ENCODE measurements at regions not wholly inside any gene's neighbourhood (a gene's known extent, or its start where the extent isn't known, plus 50 kb on each side); places are given as distances from the start of the nearest gene placed in this dataset.

- Histone ChIP-seq H3K27me3 (ENCODE audit: control insufficient read depth, extremely low read depth, insufficient read depth, low read length) (no peaks in the 10 kb centered on the region), H3K4me3 (ENCODE audit: control insufficient read depth in 2 of 3, extremely low read depth in 1 of 3, insufficient read depth in 2 of 3, low read depth in 1 of 3, low read length in 3 of 3) (no peak overlapping the region), H3K9me1 (ENCODE audit: control insufficient read depth, extremely low read depth, insufficient read depth, low read length) (no peaks in the 10 kb centered on the region), H3K4me2 (ENCODE audit: control insufficient read depth, extremely low read depth, insufficient read depth, low read depth, low read length) (no peak overlapping the region), H3K79me2 (ENCODE audit: control insufficient read depth, insufficient read depth, low read length) (no peaks in the 10 kb centered on the region), H2AFZ (ENCODE audit: control insufficient read depth, low read length) (no peak overlapping the region), H3K27ac (ENCODE audit: control insufficient read depth, insufficient read depth, low read length) (no peak overlapping the region), H3K9ac (ENCODE audit: control insufficient read depth, extremely low read depth, insufficient read depth, low read length) (no peak overlapping the region), H3K4me1 (ENCODE audit: control insufficient read depth, extremely low read depth, insufficient read depth, low read length) (no peaks in the 10 kb centered on the region), H4K20me1 (ENCODE audit: control insufficient read depth, extremely low read depth, insufficient read depth, low read length) (no peaks in the 10 kb centered on the region), H3K9me3 (ENCODE audit: control insufficient read depth, low read depth, low read length) (no peaks in the 10 kb centered on the region), H3K36me3 (ENCODE audit: control insufficient read depth in 2 of 2, extremely low read depth in 1 of 2, insufficient read depth in 2 of 2, low read length in 2 of 2) (no peaks in the 10 kb centered on the region)
- no peak for FAIRE-seq
- TF ChIP-seq CTCF (optimal IDR thresholded peaks at IDR 0.05 in 1 of 3, IDR thresholded peaks at IDR 0.05 in 1 of 3, conservative IDR thresholded peaks at IDR 0.05 in 1 of 3; ENCODE audit: extremely low read depth in 1 of 3, insufficient read depth in 2 of 3, low read length in 3 of 3) = no peak
- no peak for TF ChIP-seq EZH2 (IDR thresholded peaks at IDR 0.05; ENCODE audit: low read length)
- dilution Hi-C loops (cut with MboI; ENCODE audit: extremely low pct_ligation_motif_present, low sequenced_read_pairs) = no loop called here
- DNase-seq (ENCODE audit: low read depth, low spot score) = no peak
These were observed 170.2 kb downstream of the ARL4C start for GRCh38 chr2:234326694-234327093.

- no peak overlapping the region for H3K9ac ChIP-seq (ENCODE audit: control insufficient read depth, extremely low read depth, insufficient read depth, low read length)
- no peaks in the 10 kb centered on the region for H3K79me2 ChIP-seq (ENCODE audit: control insufficient read depth, insufficient read depth, low read length)
- H3K4me3 ChIP-seq (ENCODE audit: control insufficient read depth in 2 of 3, extremely low read depth in 1 of 3, insufficient read depth in 2 of 3, low read depth in 1 of 3, low read length in 3 of 3) = no peak overlapping the region
- DNase-seq (ENCODE audit: low read depth, low spot score) (no peak), FAIRE-seq (no peak)
- H3K9me1 ChIP-seq (ENCODE audit: control insufficient read depth, extremely low read depth, insufficient read depth, low read length) = no peaks in the 10 kb centered on the region
- no peak overlapping the region for H3K4me2 ChIP-seq (ENCODE audit: control insufficient read depth, extremely low read depth, insufficient read depth, low read depth, low read length)
- dilution Hi-C loops (cut with MboI; ENCODE audit: extremely low pct_ligation_motif_present, low sequenced_read_pairs) = no loop called here
- no peaks in the 10 kb centered on the region for H3K36me3 ChIP-seq (ENCODE audit: control insufficient read depth in 2 of 2, extremely low read depth in 1 of 2, insufficient read depth in 2 of 2, low read length in 2 of 2)
- no peak overlapping the region for H2AFZ ChIP-seq (ENCODE audit: control insufficient read depth, low read length)
- no peaks in the 10 kb centered on the region for H3K27me3 ChIP-seq (ENCODE audit: control insufficient read depth, extremely low read depth, insufficient read depth, low read length)
- no peaks in the 10 kb centered on the region for H4K20me1 ChIP-seq (ENCODE audit: control insufficient read depth, extremely low read depth, insufficient read depth, low read length)
- H3K4me1 ChIP-seq (ENCODE audit: control insufficient read depth, extremely low read depth, insufficient read depth, low read length) = no peaks in the 10 kb centered on the region
- H3K9me3 ChIP-seq (ENCODE audit: control insufficient read depth, low read depth, low read length) = no peaks in the 10 kb centered on the region
- no peak overlapping the region for H3K27ac ChIP-seq (ENCODE audit: control insufficient read depth, insufficient read depth, low read length)
- no peak for TF ChIP-seq EZH2 (IDR thresholded peaks at IDR 0.05; ENCODE audit: low read length)
- no peak for TF ChIP-seq CTCF (optimal IDR thresholded peaks at IDR 0.05 in 1 of 3, IDR thresholded peaks at IDR 0.05 in 1 of 3, conservative IDR thresholded peaks at IDR 0.05 in 1 of 3; ENCODE audit: extremely low read depth in 1 of 3, insufficient read depth in 2 of 3, low read length in 3 of 3)
These were observed 172.8 kb downstream of the ARL4C start for GRCh38 chr2:234324116-234324515.

All from keratinocyte (primary cell).